ENCODE measurements at regions not wholly inside any gene's neighbourhood (a gene's known extent, or its start where the extent isn't known, plus 50 kb on each side); places are given as distances from the start of the nearest gene placed in this dataset.

DNA sequence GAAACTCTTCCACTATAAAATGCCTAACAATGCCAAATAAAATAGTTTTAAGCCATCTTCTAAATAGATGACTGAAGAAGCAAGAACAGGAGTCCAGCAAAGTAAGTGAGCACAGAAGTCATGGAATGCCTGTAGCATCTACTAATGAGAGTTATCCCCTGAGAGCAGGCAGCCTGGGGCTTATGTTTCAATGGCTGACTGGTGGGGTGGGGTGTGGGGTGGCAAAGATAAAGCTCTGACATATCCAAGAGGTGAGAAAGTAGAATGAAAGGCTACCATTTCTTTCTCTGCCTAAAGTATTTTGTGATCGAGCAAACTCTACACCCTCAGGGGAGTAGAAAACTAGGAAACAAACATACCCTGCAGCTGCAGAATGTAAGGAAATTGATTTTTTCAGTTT lies 348.8 kb downstream of the TFAP2B start:
- TF ChIP-seq, protein P1, sequence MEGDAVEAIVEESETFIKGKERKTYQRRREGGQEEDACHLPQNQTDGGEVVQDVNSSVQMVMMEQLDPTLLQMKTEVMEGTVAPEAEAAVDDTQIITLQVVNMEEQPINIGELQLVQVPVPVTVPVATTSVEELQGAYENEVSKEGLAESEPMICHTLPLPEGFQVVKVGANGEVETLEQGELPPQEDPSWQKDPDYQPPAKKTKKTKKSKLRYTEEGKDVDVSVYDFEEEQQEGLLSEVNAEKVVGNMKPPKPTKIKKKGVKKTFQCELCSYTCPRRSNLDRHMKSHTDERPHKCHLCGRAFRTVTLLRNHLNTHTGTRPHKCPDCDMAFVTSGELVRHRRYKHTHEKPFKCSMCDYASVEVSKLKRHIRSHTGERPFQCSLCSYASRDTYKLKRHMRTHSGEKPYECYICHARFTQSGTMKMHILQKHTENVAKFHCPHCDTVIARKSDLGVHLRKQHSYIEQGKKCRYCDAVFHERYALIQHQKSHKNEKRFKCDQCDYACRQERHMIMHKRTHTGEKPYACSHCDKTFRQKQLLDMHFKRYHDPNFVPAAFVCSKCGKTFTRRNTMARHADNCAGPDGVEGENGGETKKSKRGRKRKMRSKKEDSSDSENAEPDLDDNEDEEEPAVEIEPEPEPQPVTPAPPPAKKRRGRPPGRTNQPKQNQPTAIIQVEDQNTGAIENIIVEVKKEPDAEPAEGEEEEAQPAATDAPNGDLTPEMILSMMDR (conservative IDR thresholded peaks at IDR 0.05; ENCODE audit: low read depth in 2 of 2), result no peak
- TF ChIP-seq CREB1 (CRISPR knock-in tag; IDR thresholded peaks at IDR 0.05; ENCODE audit: low read depth) (no peak), POLR2AphosphoS5 (IDR thresholded peaks at IDR 0.05; ENCODE audit: low read depth) (no peak), ZNF114 (CRISPR knock-in tag; IDR thresholded peaks at IDR 0.05) (no peak), EZH2phosphoT487 (IDR thresholded peaks at IDR 0.05; ENCODE audit: unreplicated experiment) (no peak), EZH2 (IDR thresholded peaks at IDR 0.05; ENCODE audit: low read depth, unreplicated experiment) (no peak), ZNF331 (CRISPR knock-in tag; IDR thresholded peaks at IDR 0.05; ENCODE audit: low read depth) (no peak), JUNB (IDR thresholded peaks at IDR 0.05; ENCODE audit: unreplicated experiment) (no peak)
- TF ChIP-seq, protein P2, sequence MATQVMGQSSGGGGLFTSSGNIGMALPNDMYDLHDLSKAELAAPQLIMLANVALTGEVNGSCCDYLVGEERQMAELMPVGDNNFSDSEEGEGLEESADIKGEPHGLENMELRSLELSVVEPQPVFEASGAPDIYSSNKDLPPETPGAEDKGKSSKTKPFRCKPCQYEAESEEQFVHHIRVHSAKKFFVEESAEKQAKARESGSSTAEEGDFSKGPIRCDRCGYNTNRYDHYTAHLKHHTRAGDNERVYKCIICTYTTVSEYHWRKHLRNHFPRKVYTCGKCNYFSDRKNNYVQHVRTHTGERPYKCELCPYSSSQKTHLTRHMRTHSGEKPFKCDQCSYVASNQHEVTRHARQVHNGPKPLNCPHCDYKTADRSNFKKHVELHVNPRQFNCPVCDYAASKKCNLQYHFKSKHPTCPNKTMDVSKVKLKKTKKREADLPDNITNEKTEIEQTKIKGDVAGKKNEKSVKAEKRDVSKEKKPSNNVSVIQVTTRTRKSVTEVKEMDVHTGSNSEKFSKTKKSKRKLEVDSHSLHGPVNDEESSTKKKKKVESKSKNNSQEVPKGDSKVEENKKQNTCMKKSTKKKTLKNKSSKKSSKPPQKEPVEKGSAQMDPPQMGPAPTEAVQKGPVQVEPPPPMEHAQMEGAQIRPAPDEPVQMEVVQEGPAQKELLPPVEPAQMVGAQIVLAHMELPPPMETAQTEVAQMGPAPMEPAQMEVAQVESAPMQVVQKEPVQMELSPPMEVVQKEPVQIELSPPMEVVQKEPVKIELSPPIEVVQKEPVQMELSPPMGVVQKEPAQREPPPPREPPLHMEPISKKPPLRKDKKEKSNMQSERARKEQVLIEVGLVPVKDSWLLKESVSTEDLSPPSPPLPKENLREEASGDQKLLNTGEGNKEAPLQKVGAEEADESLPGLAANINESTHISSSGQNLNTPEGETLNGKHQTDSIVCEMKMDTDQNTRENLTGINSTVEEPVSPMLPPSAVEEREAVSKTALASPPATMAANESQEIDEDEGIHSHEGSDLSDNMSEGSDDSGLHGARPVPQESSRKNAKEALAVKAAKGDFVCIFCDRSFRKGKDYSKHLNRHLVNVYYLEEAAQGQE (IDR thresholded peaks at IDR 0.05; ENCODE audit: unreplicated experiment), result no peak
- TF ChIP-seq, protein P3, sequence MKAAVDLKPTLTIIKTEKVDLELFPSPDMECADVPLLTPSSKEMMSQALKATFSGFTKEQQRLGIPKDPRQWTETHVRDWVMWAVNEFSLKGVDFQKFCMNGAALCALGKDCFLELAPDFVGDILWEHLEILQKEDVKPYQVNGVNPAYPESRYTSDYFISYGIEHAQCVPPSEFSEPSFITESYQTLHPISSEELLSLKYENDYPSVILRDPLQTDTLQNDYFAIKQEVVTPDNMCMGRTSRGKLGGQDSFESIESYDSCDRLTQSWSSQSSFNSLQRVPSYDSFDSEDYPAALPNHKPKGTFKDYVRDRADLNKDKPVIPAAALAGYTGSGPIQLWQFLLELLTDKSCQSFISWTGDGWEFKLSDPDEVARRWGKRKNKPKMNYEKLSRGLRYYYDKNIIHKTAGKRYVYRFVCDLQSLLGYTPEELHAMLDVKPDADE (IDR thresholded peaks at IDR 0.05), result no peak
